ENCODE measurements at regions not wholly inside any gene's neighbourhood (a gene's known extent, or its start where the extent isn't known, plus 50 kb on each side); places are given as distances from the start of the nearest gene placed in this dataset.

DNA sequence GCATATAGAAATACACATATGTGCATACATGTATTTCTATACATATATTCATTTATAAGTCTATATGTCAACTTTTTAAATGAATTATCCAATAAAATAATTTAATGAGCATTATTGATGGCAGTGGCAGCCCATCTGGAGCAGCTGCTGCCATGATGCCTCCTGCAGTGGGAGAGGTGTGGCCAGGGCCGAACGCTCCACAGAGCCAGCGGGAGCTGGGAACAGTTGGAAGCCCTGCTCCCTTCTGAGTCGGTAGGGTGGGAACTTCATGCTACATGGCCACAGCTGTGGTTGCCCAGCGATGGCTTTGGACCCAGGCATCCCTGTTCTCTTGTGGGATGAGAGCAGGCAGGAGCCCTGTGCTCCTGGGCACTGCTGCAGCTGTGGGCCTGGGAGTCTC, 812.4 kb upstream of the CTNND2 start:
- TF ChIP-seq, protein P1, sequence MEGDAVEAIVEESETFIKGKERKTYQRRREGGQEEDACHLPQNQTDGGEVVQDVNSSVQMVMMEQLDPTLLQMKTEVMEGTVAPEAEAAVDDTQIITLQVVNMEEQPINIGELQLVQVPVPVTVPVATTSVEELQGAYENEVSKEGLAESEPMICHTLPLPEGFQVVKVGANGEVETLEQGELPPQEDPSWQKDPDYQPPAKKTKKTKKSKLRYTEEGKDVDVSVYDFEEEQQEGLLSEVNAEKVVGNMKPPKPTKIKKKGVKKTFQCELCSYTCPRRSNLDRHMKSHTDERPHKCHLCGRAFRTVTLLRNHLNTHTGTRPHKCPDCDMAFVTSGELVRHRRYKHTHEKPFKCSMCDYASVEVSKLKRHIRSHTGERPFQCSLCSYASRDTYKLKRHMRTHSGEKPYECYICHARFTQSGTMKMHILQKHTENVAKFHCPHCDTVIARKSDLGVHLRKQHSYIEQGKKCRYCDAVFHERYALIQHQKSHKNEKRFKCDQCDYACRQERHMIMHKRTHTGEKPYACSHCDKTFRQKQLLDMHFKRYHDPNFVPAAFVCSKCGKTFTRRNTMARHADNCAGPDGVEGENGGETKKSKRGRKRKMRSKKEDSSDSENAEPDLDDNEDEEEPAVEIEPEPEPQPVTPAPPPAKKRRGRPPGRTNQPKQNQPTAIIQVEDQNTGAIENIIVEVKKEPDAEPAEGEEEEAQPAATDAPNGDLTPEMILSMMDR (IDR thresholded peaks at IDR 0.05) = no peak
- TF ChIP-seq EP300 (IDR thresholded peaks at IDR 0.05) = no peak
- no peak for TF ChIP-seq POLR2A (IDR thresholded peaks at IDR 0.05)
- TF ChIP-seq POLR2AphosphoS5 (IDR thresholded peaks at IDR 0.05) = no peak
